ENCODE measurements at regions not wholly inside any gene's neighbourhood (a gene's known extent, or its start where the extent isn't known, plus 50 kb on each side); places are given as distances from the start of the nearest gene placed in this dataset.
"Not testable (repeated sequence)": the region's sequence is repeated elsewhere in the genome, so short reads cannot be mapped to it uniquely, and the experiment has no call there.

DNA sequence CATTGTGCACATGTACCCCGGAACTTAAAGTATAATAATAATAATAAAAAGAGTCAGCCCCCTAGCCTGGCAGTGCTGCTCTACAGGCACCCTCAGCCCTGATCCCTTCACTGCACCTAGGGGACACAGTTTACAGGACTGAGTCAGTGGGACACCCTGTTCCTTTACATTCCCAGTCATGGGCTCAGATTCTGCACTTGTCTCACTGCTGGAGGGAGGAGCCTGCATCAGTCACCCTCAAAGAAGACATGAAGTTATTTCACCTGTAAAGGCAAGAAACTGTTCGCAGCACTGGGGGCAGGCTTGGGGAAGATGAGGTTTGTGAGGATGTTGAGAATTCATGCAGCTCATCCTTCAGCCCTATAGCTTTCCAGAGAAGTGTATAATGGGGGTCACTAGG is 50.7 kb upstream of the VPREB1 start:
- FAIRE-seq, result no peak

DNA sequence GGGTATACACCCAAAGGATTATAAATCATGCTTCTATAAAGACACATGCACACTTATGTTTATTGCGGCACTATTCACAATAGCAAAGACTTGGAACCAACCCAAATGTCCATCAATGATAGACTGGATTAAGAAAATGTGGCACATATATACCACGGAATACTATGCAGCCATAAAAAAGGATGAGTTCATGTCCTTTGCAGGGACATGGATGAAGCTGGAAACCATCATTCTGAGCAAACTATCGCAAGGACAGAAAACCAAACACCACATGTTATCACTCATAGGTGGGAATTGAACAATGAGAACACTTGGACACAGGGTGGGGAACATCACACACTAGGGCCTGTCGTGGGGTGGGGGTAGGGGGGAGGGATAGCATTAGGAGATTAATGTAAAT is 51.1 kb upstream of the VPREB1 start:
- not testable (repeated sequence) for FAIRE-seq

DNA sequence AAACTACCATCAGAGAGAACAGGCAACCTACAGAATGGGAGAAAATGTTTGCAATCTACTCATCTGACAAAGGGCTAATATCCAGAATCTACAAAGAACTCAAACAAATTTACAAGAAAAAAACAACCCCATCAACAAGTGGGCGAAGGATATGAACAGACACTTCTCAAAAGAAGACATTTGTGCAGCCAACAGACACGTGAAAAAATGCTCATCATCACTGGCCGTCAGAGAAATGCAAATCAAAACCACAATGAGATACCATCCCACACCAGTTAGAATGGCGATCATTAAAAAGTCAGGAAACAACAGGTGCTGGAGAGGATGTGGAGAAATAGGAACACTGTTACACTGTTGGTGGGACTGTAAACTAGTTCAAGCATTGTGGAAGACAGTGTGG is 51.6 kb upstream of the VPREB1 start:
- FAIRE-seq, result not testable (repeated sequence)

DNA sequence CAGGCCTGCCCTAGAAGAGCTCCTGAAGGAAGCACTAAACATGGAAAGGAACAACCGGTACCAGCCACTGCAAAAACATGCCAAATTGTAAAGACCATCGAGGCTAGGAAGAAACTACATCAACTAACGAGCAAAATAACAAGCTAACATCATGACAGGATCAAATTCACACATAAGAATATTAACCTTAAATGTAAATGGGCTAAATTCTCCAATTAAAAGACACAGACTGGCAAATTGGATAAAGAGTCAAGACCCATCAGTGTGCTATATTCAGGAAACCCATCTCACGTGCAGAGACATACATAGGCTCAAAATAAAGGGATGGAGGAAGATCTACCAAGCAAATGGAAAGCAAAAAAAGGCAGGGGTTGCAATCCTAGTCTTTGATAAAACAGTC is 54.8 kb upstream of the VPREB1 start:
- not testable (repeated sequence) for FAIRE-seq

DNA sequence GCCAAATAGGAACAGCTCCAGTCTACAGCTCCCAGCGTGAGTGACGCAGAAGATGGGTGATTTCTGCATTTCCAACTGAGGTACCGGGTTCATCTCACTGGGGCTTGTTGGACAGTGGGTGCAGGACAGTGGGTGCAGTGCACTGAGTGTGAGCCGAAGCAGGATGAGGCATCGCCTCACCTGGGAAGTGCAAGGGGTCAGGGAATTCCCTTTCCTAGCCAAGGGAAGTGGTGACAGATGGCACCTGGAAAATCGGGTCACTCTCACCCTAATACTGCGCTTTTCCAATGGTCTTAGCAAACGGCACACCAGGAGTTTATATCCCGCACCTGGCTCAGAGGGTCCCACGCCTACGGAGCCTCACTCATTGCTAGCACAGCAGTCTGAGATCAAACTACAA is 56.7 kb upstream of the VPREB1 start:
- FAIRE-seq, result not testable (repeated sequence)

DNA sequence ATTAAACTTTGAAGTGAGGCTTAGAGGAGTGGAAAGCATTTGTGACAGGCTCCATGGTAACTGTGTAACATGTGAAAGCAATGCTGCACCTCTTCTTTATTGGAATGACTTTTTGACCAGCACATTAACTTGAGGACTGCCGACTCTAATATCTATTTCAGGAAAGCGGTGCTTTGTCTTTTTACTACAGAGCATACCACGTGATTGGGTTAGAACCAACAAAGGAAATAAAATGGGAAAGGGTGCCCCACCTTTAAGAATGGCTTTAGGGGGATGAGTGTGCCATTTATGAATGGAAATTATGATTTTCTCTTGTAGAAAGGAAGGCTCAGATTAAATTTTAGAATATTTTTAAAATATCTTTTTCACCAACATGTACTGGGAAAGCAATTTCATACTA is 57.3 kb upstream of the VPREB1 start:
- no peak for FAIRE-seq

DNA sequence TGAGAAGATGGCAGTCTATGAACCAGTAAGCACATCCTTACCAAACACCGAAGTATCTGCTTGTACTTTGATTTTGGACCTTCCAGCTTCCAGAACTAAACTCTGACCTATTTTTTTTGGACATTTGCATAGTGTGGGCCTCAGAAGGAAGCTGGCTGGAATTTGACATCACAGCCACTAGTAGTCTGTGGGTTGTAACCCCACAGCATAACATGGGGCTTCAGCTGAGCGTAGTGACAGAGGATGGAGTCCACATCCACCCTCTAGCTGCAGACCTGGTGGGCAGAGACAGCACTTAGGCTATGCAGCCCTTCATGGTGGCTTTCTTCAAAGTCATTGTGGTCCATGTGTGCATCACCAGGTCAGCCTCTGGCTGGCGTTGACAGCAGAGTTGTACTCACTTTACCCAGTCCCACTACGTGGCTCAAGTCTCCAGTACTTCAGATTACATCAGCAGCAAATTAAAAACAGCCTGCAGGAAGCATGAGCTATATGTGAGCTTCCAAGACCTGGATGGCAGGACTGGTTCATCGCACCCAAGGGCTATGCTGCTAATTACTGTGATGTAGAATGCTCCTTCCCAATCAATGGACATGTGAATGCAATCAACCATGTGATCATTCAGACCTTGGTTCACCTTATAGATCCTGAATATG is 58.6 kb upstream of the VPREB1 start:
- no peak for FAIRE-seq

DNA sequence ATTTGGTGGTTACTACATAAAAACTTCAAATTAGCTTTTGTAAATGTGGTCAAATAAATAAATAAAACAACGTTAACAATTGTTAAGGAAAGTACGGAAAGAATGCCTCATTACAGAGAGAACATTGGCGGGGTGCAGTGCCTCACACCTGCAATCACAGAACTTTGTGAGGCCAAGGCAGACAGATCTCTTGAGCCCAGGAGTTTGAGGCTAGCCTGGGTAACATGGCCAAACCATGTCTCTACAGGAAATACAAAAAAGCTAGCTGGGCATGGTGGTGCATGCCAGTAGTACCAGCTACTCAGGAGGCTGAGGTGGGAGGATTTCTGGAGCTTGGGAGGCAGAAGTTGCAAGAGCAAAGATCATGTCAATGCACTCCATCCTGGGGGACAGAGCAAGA is 59.4 kb upstream of the VPREB1 start:
- FAIRE-seq, result no peak

DNA sequence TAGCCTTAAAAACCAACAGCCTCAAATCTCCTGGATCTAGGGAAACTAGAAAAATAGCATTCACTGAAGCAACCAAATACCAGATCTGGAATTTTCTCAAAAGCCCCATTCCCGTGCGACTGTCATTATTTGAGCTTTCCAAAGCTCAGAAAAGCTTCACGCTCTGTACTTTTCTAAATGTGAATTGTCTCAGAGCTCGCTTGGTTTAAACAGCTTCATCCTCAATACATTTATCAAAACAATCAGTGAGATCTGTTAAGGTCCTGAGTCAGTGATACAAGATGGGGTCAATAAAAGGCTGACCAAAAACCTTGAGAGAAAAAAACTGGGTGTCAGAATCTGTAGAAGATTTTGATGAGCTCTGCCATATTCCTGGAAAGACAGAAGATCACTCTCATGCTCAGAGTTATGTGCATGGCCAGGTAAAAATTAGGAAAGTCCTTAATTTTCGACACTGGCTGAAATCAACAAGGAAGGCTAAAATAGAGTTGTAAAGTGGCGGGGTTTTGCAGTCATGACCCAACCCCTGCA is 60.2 kb upstream of the VPREB1 start:
- no peak for FAIRE-seq

DNA sequence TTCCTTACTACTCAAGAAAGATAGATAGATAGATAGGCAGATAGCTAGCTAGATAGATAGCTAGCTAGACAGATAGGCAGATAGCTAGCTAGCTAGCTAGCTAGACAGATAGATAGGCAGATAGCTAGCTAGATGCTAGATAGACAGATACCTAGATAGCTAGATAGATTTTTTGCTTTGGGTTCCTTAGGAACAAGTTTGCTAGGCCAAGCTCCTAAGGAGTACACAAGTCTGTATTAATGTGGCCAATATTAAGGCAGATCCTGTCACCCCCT is 61.7 kb upstream of the VPREB1 start:
- FAIRE-seq, result no peak

DNA sequence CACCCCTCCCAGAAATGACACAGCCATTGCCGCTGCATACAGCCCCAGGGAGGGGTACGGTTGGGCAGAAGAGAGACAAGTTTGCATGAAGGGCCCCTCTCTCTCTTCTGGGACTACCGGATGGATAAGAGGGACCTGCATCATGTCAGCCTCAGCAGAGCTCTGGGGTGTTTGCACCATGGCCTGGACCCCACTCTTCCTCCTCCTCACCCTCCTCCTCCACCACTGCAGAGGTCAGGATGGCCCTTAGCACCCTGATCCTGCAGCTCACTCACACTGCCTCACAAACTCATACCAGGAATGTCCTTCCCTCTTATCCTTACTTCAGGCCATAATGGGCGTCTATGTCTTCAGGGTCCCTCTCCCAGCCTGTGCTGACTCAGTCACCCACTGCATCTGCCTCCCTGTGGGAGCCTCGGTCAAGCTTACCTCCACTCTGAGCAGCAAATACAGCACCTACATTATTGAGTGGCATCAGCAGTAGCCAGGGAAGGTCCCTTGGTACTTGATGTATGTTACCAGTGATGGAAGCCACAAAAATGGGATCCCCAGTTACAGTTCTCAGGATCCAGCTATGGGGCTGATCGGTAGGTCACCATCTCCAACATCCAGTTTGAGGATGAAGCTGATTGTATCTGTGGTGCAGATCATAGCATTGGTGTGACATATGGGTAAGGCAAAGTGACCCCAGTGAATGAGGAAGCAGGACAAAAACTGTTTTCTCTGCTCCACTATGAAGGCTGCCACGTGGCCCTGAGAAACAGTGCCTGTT is 62.2 kb upstream of the VPREB1 start:
- no peak for FAIRE-seq

DNA sequence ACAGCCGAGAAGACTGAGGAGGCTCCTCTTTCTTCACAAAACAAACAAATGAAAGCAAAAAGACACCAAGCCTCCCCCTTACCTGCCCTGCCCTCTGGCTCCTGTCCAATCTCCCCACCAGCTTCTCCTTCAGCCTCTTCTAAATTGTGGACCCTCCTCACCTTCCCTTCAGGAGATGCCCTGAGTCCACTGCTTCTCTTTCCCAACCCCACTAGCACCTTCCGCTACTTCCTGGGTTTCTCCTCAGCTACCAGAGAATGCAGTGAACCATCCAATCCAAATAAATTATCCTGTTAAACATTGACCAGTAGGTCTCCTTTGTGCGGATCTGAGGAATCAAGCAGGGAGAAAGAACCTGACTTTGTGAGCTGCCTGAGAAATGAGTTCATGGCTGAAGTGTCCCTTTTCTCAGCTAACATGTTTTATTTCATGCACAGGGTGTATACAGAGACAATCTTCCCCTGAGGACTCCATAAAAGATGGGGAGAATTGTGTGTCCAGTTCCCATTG is 63.2 kb upstream of the VPREB1 start:
- FAIRE-seq, result no peak

DNA sequence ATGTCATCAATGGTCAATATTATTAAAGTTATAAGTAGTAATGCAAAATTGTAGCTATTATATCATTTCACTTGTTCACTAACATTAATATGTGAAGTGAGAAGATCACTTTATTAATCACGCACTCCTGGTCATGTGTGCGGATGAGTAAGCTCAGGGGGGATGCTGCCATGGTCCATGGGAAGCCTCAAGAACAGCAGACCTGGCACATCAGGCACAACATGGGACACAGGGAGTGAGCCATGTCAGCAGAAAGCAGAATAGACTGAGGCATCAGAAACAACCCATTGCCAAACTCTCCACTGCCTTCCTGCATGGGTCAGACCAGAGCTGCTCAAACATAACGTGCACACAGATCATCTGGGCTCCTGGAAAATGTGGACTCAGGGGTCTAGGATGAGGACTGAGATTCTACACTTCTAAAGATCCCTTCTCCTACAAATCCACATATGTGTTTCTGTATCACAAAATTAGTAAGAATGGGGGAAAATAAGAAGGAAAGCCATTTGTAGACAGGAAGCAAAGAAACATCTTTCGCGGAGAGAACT is 63.8 kb upstream of the VPREB1 start:
- FAIRE-seq, result no peak

DNA sequence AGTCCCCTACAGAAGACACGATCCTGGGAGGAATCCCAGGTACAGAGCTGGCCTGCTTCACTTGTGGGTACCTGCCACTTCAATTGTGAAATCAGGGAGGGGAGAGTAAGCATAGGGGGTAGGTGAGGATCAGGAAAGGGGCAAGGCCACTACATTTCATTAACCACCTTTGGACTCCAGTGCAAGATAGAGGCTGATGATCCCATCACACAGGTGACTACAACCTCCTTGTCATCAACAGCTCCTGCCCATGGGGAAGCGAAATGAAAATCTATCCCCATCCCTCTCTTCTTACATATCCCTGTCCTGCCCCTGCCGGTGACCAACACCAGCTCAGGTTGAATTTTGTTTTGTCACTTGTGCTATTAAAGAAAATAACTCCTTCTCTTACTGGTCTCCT is 64.7 kb upstream of the VPREB1 start:
- FAIRE-seq, result no peak

DNA sequence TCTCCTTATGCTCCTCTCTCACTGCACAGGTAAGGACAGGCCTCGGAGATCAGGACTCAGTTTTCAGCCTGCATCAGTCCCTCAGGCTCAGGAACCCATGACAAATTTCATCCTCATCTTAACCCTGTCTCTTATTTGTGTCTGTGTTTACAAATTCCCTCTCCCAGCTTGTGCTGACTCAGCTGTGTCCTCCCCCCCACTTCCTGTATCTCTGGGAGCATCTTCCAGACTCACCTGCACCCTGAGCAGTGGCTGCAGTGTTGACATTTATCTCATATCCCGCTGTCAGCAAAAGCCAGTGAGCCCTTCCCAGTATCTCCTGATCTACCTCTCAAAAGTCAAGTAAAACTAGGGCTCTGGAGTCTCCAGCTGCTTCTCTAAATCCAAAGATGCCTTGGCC is 65.6 kb upstream of the VPREB1 start:
- no peak for FAIRE-seq

DNA sequence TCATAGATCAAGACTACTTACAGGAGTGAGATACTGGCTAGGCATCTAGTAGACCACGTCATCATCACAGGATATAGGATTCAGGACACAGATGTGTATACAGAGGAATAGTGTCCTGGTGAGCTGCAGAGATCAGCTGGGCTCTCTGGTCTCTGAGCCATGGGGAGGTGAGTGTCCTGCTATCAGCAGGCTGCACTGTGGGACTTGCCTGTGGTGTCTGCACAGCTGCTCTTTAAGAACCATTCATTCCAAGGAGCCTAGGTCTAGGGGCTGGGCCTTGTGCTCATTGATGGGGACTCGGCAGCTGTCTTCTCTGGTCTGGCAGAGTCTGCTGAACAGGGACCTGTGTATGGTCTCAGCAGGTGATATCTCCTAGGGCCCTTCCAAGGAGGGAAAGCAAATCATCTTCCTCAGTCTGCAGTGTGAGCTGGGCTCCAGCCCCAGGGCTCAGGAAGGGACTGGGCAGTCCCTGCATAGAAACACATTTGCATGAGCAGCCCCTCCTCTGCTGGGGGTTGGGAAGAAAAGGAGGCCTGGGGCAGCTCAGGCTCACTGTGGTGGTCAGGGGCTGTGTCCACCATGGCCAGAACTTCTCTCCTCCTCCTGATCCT is 66.1 kb upstream of the VPREB1 start:
- FAIRE-seq, result no peak

DNA sequence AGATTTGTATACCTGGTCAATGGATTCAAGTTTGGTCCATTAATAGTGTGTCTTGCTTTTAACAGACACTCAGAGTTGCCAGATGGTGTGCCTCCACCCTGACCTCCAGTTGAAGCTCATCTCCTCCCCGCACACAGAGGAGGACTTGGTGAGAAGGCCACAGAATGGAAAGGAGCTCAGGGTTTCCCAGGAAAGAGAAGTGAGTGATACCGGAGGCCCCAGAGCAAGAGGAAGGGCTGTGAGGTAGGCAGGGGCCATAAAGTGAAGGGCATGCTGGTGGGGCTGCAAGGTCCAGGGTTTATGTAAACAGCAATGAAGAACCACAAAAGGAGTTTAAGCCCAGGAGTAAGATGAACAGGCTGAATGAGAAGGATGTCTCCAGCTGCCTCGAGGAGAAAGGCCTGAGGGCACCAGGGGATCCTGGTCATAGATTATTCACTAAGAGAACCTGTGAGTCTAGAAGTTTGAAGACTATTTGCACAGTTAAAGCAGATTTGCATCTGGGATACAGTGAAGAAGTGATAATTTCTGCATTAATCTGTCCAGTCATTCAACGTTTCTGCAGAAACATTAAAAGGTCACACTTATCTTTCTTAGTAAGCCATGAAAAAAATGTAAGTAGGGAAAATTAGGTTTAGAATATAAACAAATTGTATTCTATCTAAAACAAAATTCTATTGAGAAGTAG is 67.5 kb upstream of the VPREB1 start:
- no peak for FAIRE-seq

DNA sequence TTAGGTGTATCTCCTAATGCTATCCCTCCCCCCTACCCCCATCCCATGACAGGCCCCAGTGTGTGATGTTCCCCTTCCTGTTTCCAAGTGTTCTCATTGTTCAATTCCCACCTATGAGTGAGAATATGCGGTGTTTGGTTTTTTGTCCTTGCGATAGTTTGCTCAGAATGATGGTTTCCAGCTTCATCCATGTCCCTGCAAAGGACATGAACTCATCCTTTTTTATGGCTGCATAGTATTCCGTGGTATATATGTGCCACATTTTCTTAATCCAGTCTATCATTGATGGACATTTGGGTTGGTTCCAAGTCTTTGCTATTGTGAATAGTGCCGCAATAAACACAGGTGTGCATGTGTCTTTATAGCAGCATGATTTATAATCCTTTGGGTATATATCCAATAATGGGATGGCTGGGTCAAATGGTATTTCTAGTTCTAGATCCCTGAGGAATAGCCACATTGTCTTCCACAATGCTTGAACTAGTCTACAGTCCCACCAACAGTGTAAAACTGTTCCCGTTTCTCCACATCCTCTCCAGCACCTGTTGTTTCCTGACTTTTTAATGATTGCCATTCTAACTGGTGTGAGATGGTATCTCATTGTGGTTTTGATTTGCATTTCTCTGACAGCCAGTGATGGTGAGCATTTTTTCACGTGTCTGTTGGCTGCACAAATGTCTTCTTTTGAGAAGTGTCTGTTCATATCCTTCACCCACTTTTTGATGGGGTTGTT is 71.5 kb upstream of the VPREB1 start:
- FAIRE-seq, result not testable (repeated sequence)

DNA sequence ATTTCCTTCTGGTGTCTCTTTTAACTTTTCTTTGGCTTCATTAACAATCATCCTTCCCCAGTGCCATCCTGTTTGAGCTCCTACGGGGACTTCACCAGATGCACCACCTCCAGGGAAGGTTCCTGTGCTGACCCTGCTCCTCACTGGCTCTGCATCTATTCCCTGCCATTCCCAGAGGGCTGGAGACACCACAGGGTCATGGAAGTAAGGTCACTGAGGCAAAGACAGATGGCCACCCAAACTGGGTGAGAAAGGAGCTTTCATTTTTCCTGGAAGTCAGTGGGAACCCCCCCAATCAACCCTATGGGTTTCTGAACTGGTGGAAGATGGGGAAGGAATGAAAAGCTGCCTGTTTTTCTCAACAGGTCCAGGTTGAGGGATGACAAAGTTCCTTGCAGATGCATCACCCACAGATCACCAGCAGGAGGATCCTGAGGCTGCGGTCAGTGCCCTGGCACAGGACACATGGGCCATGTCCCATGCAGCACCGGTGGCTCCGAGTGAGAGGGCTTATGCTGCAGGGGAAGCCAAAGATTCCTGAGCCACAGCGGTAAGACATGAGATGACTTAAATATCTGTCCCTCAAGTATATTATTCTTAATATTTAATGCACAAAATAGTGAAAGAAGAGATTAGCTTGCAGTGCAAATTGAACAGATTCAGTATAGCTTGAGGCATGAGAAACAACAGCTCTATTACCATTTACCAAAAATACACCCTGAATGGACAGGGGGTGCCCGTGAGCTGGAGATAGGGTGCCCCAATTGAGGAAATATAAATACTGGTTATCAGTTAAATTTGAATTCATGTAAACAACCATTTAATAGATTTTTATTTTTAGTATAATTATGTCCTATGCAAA is 73.0 kb upstream of the VPREB1 start:
- no peak for FAIRE-seq

DNA sequence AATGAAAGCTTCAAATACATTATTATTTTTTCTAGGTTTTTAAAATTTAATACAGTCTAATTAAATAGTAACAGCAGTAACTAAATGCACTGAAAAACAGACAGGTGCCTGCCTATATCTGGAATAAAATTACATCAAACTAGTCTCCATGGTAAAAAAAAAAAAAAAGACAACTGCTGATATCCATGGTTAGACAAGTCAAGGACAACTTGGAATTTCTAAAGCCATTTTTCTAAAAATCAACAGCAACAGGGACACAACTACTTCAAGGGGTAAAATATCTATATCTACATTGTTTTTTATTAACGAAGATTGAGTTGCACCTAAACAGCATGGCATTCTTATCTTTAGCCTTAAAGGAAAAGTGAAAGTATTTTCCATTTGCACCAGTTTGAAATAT is 74.7 kb upstream of the VPREB1 start:
- FAIRE-seq, result no peak
